ENCODE measurements at regions not wholly inside any gene's neighbourhood (a gene's known extent, or its start where the extent isn't known, plus 50 kb on each side); places are given as distances from the start of the nearest gene placed in this dataset.

DNA sequence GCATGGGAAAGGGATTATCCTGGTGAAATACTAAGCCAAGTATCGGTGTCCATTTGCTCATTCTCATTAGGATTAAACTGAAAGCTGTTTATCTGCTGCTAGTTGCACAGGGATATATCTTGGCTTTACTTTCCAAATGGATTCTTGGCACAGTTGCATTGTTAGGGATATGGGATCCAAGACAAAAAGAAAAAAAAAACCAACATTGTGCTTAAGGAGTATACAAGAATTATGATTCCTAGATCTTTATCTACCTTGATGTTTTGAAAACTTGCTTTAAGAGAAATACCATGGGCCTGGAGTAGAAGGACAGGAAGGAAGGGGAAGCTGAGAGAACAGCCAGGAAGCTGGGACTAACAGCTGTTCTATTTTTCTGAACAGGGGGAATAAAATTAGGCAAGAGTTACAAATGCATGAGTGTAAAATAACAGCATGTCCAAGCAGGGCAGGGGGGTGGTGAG lies 107.6 kb downstream of the ATXN3L start:
- TF ChIP-seq POLR2A (IDR thresholded peaks at IDR 0.05; ENCODE audit: low read length) (no peak), GATA1 (IDR thresholded peaks at IDR 0.05; ENCODE audit: low read depth, low read length) (no peak)
